ENCODE measurements at regions not wholly inside any gene's neighbourhood (a gene's known extent, or its start where the extent isn't known, plus 50 kb on each side); places are given as distances from the start of the nearest gene placed in this dataset.

- no peak for TF ChIP-seq POLR2A (IDR thresholded peaks at IDR 0.05; ENCODE audit: low read depth)
- TF ChIP-seq EP300 (IDR thresholded peaks at IDR 0.05) = no peak
- no peak for TF ChIP-seq CTCF (IDR thresholded peaks at IDR 0.05)
- TF ChIP-seq POLR2AphosphoS5 (IDR thresholded peaks at IDR 0.05) = no peak
These were observed 125.2 kb upstream of the ARHGEF3 start for GRCh38 chr3:56926947-56927282.
